Right lobe of liver (tissue), 6 donors: ENCODE measurements at regions not wholly inside any gene's neighbourhood (a gene's known extent, or its start where the extent isn't known, plus 50 kb on each side); places are given as distances from the start of the nearest gene placed in this dataset.

ENCODE experiments used
- ATAC-seq, 4 donors: fragments of 200-7000 bp; cut with Tn5 transposase; one replicate each; pipeline ENCODE4 v1.9.1; 2020; ENCODE audit warnings: mild to moderate bottlenecking in 4 of 4, moderate library complexity in 4 of 4
- DNase-seq, 3 donors: peaks; one replicate each; pipeline ENCODE4 v3.0.0-alpha.2; 2020
- H3K27ac ChIP-seq, 3 donors: fragments of 200-600 bp; one replicate each; pipeline ENCODE4 v1.8.0; 2022
- H3K27me3 ChIP-seq, 2 donors: fragments of 200-600 bp; one replicate each; pipeline ENCODE4 v1.8.0; 2022
- H3K36me3 ChIP-seq, 4 donors: fragments of 200-600 bp; sonication (generic) in 1 of 4; one replicate each; pipeline versions ENCODE4 v1.5.1 to v1.8.0; 2017 to 2022; ENCODE audit warnings: control low read depth in 1 of 4
- H3K4me1 ChIP-seq, 4 donors: fragments of 200-600 bp; sonication (generic) in 1 of 4; one replicate each; pipeline versions ENCODE4 v1.5.1 to v1.8.0; 2017 to 2022; ENCODE audit warnings: control low read depth in 1 of 4
- H3K4me3 ChIP-seq, 3 donors: fragments of 200-600 bp; one replicate each; pipeline ENCODE4 v1.8.0; 2022
- H3K9me3 ChIP-seq, 4 donors: fragments of 200-600 bp; sonication (generic) in 1 of 4; one replicate each; pipeline versions ENCODE4 v1.5.1 to v1.8.0; 2017 to 2022; ENCODE audit warnings: control low read depth in 1 of 4
- POLR2A ChIP-seq: fragments of 450-650 bp; IDR thresholded peaks from one replicate; pipeline ENCODE4 v1.6.1; 2017; ENCODE audit warnings: antibody characterized with exemption, mild to moderate bottlenecking
- WGBS: methylation state at CpG from one replicate; pipeline ENCODE4 v1.1.6; 2018; ENCODE audit warnings: low coverage, low lambda C conversion rate; ENCODE audit not compliant: insufficient coverage; ENCODE audit errors: missing lambda C conversion rate; 5-methylcytosine and 5-hydroxymethylcytosine counted together
- intact Hi-C, 2 donors: fragments of 100-400 bp; cut with DNase I; formaldehyde crosslinking; loops; one replicate each; pipeline versions ENCODE4 v1.11.2 to v1.14.1; 2022
- TF ChIP-seq, protein P1 (sequence below), 4 donors: fragments of 200-600 bp in 3 of 4; fragments of 450-650 bp in 1 of 4; IDR thresholded peaks; one replicate each; pipeline versions ENCODE4 v1.5.1 to v1.8.0; 2016 to 2022; ENCODE audit warnings: antibody characterized with exemption in 4 of 4, mild to moderate bottlenecking in 2 of 4
- donor health status: DM: no; HTN: yes; CAD: no.
- donor health status: DM: no; HTN: no; CAD: no.
- donor health status: DM: no; HTN: no; CAD: no.
- donor health status: DM: no; HTN: yes; CAD: no.
- donor health status: DM: no; HTN: yes; CAD: no.

GRCh38 chr6:151681433-151682059 lies 125.9 kb upstream of the ESR1 start:
- H3K27ac ChIP-seq, result peak overlapping the region; percentile 57 to 76 (median 64)
- H3K27me3 ChIP-seq, result no peaks in the 10 kb centered on the region
- H3K4me3 ChIP-seq, result peak overlapping the region in 1 of 3 donors; percentile 9
- intact Hi-C loops, result no loop called here
- 36% methylated on average over 23 of the region's 23 CpGs for WGBS
- peaks cover 0 to 43% (median 17%) of the 10 kb centered on the region in 4 donors for H3K4me1 ChIP-seq
- ATAC-seq, result peak; percentile 50 to 59 (median 54)
- H3K36me3 ChIP-seq, result no peaks in the 10 kb centered on the region
- TF ChIP-seq, protein P1, sequence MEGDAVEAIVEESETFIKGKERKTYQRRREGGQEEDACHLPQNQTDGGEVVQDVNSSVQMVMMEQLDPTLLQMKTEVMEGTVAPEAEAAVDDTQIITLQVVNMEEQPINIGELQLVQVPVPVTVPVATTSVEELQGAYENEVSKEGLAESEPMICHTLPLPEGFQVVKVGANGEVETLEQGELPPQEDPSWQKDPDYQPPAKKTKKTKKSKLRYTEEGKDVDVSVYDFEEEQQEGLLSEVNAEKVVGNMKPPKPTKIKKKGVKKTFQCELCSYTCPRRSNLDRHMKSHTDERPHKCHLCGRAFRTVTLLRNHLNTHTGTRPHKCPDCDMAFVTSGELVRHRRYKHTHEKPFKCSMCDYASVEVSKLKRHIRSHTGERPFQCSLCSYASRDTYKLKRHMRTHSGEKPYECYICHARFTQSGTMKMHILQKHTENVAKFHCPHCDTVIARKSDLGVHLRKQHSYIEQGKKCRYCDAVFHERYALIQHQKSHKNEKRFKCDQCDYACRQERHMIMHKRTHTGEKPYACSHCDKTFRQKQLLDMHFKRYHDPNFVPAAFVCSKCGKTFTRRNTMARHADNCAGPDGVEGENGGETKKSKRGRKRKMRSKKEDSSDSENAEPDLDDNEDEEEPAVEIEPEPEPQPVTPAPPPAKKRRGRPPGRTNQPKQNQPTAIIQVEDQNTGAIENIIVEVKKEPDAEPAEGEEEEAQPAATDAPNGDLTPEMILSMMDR (IDR thresholded peaks at IDR 0.05), result no peak
- DNase-seq, result peak in 1 of 3 donors; percentile 27
- no peaks in the 10 kb centered on the region for H3K9me3 ChIP-seq

DNA sequence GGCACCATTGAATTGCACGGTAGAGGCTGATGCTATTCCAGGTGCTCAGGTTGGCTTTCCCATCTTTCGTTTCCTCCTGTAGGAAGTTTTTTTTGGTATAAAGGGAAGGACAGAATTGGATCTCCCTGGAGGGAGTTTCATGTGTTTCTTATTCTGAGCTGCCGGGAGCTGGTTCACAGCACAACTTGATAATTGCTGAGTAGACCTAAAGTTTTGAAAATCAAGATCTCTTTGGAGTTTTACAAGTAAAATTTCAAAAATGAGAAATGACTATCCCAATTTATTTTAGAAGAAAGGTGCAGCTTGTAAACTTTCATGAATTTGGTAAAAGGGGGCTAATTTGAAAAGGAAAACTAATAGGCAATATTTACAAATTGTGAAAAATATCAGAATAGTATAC lies 125.2 kb upstream of the ESR1 start:
- TF ChIP-seq, protein P1 (IDR thresholded peaks at IDR 0.05), result no peak
- TF ChIP-seq POLR2A, result no peak
- no peak for DNase-seq
- intact Hi-C loops, result no loop called here
- WGBS, result 57% methylated on average over 3 of the region's 3 CpGs
- no peaks in the 10 kb centered on the region for H3K36me3 ChIP-seq
- no peaks in the 10 kb centered on the region for H3K9me3 ChIP-seq
- H3K27me3 ChIP-seq, result no peaks in the 10 kb centered on the region
- peaks cover 0 to 36% (median 17%) of the 10 kb centered on the region in 4 donors for H3K4me1 ChIP-seq
- H3K4me3 ChIP-seq, result no peak overlapping the region
- no peak for ATAC-seq
- peak overlapping the region in 2 of 3 donors; percentile 64 to 76 for H3K27ac ChIP-seq

DNA sequence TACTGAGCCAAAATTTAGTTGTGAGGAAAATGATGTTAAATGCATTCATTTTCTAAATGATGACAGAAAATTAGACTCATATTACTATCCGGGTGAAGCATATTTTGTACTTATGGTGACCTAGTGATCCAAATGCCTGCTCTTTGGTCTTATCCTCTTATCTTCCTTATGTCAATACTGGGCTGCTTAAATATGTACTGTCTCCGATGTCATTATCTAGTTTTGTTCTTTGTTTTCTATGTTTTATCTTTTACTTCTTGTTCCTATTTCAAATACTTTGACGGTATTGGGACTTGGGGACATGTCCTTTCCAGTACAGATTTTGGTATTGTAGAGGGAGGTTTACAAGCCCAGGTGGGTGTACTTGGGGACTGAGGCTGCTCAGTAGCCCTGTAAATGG lies 124.6 kb upstream of the ESR1 start:
- intact Hi-C loops, result no loop called here
- TF ChIP-seq POLR2A, result no peak
- TF ChIP-seq, protein P1 (IDR thresholded peaks at IDR 0.05), result no peak
- H3K9me3 ChIP-seq, result no peaks in the 10 kb centered on the region
- no peaks in the 10 kb centered on the region for H3K27me3 ChIP-seq
- peaks cover 0 to 29% (median 14%) of the 10 kb centered on the region in 4 donors for H3K4me1 ChIP-seq
- WGBS, result 21% methylated on average over 3 of the region's 3 CpGs
- H3K27ac ChIP-seq, result peak overlapping the region in 1 of 3 donors; percentile 27
- peak; percentile 25 to 53 (median 50) for ATAC-seq
- no peaks in the 10 kb centered on the region for H3K36me3 ChIP-seq
- H3K4me3 ChIP-seq, result no peak overlapping the region
- no peak for DNase-seq

DNA sequence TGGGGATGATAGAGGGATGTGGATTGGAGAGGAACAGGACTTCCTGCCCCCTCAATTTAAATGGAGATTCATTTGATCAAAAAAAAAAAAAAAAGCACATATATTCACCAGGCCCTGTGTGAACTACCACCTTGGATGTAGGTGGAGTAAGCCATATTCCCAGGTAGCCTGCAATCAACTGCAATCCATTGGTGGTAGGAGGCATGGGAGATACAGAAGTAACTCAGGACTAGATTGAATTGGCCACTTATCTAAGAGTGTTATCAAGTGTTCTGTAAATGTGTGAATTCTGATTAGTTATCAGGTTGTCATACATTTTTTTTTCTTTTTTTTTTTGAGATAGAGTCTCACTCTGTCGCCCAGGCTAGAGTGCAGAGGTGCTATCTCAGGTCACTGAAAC lies 124.1 kb upstream of the ESR1 start:
- peak overlapping the region in 1 of 3 donors; percentile 27 for H3K27ac ChIP-seq
- no peaks in the 10 kb centered on the region for H3K9me3 ChIP-seq
- DNase-seq, result no peak
- no peaks in the 10 kb centered on the region for H3K36me3 ChIP-seq
- no peak for TF ChIP-seq POLR2A
- TF ChIP-seq, protein P1 (IDR thresholded peaks at IDR 0.05), result no peak
- no peak overlapping the region for H3K4me3 ChIP-seq
- H3K27me3 ChIP-seq, result no peaks in the 10 kb centered on the region
- peaks cover 0 to 29% (median 14%) of the 10 kb centered on the region in 4 donors for H3K4me1 ChIP-seq
- no peak for ATAC-seq
- 11% methylated on average over 1 of the region's 1 CpG for WGBS
- intact Hi-C loops, result no loop called here
